ENCODE measurements at regions not wholly inside any gene's neighbourhood (a gene's known extent, or its start where the extent isn't known, plus 50 kb on each side); places are given as distances from the start of the nearest gene placed in this dataset.

DNA sequence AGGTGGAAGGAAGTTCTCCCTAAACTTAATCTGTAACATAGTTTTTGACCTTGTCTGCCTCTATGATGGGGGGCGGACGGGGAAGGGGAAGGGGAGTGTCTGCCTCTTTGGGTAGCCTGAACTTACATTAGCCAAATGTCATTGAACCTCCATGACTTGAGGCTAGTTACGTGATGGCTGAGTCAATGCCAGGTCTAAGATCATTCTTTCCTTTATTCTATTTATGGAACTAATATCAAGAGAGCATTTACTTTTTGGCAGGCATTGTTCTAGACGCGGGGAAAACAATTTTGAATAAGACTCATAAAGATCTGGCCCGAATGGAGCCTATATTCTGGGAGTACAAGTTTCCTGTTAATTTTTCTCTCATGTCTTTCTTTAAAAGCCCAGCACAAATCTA is 340.7 kb upstream of the C2CD4B start:
- no peak for TF ChIP-seq RAD21 (IDR thresholded peaks at IDR 0.05; ENCODE audit: low read depth)
- no peak for TF ChIP-seq TCF12 (IDR thresholded peaks at IDR 0.05; ENCODE audit: low read depth)
- no peak for TF ChIP-seq YY1 (IDR thresholded peaks at IDR 0.05; ENCODE audit: low read depth)
- TF ChIP-seq, protein P1, sequence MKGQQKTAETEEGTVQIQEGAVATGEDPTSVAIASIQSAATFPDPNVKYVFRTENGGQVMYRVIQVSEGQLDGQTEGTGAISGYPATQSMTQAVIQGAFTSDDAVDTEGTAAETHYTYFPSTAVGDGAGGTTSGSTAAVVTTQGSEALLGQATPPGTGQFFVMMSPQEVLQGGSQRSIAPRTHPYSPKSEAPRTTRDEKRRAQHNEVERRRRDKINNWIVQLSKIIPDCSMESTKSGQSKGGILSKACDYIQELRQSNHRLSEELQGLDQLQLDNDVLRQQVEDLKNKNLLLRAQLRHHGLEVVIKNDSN (IDR thresholded peaks at IDR 0.05): no peak
- TF ChIP-seq, protein P2, sequence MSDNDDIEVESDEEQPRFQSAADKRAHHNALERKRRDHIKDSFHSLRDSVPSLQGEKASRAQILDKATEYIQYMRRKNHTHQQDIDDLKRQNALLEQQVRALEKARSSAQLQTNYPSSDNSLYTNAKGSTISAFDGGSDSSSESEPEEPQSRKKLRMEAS (IDR thresholded peaks at IDR 0.05): no peak
- TF ChIP-seq EP300 (IDR thresholded peaks at IDR 0.05; ENCODE audit: borderline replicate concordance): no peak
- no peak for TF ChIP-seq NFIC (IDR thresholded peaks at IDR 0.05)
- no peak for TF ChIP-seq CREB1 (IDR thresholded peaks at IDR 0.05; ENCODE audit: low read depth)
- TF ChIP-seq CEBPB (IDR thresholded peaks at IDR 0.05): no peak
- TF ChIP-seq, protein P3, sequence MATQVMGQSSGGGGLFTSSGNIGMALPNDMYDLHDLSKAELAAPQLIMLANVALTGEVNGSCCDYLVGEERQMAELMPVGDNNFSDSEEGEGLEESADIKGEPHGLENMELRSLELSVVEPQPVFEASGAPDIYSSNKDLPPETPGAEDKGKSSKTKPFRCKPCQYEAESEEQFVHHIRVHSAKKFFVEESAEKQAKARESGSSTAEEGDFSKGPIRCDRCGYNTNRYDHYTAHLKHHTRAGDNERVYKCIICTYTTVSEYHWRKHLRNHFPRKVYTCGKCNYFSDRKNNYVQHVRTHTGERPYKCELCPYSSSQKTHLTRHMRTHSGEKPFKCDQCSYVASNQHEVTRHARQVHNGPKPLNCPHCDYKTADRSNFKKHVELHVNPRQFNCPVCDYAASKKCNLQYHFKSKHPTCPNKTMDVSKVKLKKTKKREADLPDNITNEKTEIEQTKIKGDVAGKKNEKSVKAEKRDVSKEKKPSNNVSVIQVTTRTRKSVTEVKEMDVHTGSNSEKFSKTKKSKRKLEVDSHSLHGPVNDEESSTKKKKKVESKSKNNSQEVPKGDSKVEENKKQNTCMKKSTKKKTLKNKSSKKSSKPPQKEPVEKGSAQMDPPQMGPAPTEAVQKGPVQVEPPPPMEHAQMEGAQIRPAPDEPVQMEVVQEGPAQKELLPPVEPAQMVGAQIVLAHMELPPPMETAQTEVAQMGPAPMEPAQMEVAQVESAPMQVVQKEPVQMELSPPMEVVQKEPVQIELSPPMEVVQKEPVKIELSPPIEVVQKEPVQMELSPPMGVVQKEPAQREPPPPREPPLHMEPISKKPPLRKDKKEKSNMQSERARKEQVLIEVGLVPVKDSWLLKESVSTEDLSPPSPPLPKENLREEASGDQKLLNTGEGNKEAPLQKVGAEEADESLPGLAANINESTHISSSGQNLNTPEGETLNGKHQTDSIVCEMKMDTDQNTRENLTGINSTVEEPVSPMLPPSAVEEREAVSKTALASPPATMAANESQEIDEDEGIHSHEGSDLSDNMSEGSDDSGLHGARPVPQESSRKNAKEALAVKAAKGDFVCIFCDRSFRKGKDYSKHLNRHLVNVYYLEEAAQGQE (IDR thresholded peaks at IDR 0.05; ENCODE audit: low read depth): no peak
